Epidermal melanocyte (primary cell): ENCODE measurements at regions not wholly inside any gene's neighbourhood (a gene's known extent, or its start where the extent isn't known, plus 50 kb on each side); places are given as distances from the start of the nearest gene placed in this dataset.
A peak's percentile ranks its signal among the peaks of the same experiment; 100 is the strongest.
"Not testable (repeated sequence)": the region's sequence is repeated elsewhere in the genome, so short reads cannot be mapped to it uniquely, and the experiment has no call there.

Experiments used
- DNase-seq: peaks from one replicate; pipeline ENCODE4 v3.0.0; 2011; ENCODE audit warnings: low spot score; ENCODE audit not compliant: insufficient read length

DNA sequence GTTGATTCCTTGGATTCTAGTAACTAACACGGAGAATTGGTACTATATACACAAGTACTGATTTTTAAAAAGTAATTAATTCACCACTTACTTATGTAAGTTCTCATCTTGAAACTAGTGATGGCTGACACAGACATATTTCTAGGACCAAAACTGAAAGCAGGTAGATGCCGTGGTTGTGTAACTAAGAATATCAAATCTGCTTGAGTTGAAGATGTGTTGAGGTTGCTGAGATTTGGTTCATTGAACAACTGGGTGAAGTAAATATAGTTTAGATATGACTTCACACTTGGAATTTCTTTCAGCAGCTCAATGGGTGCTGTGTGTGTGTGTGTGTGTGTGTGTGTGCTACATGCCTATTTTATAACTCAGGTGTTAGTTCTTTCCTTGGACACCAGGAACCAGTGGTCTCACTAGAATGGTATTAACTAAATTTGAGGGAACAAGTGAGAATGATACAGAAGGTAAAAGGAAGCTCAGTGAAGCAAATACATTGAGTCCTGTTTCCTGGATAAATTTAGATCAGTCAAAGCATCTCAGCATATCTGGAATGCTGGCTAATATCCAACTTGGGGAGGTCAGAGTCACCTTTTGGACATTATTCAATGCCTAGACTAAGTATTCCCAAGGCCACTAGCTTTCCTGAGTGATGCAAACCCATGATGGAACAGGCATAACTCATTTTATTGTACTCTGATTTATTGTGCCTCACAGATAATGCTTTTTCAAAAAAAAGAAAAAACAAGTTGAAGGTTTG lies 110.7 kb upstream of the ZEB2 start:
- DNase-seq: no peak

DNA sequence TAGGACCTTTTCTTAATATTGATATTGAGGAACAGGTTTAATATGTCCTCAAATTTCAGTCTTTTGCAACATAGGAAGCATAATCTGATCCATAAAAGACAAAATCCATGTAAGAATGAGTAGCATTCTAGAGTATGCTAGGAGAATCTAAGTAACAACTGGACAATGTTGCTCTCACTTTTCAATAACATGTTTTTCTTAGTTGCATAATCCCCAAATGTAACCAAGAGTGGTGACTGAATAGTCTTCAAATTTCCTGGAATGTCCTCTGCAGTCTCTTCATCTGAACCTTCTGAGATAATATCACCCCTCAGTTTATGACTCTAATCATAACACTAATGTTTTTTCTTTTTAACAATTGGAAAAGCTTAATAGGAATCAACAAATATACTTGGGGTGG lies 110.0 kb upstream of the ZEB2 start:
- no peak for DNase-seq

DNA sequence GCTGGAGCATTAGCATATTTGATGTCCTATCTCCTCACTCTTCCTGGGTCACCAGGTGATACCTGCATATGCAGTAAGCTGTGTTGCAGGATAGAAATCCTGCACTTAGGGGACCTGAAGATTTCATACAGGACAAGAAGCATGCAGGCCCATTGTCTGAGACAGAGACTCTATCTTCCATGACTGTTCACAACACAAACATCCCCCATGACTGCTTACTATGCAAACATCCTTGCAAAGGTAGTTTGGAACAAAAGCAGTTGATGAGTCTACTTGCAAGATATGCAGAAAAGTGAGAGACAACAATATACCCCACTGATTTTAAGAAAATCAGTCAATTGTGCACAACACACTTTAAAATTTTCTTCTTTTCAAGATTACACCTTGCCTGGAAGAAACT lies 108.6 kb upstream of the ZEB2 start:
- no peak for DNase-seq

DNA sequence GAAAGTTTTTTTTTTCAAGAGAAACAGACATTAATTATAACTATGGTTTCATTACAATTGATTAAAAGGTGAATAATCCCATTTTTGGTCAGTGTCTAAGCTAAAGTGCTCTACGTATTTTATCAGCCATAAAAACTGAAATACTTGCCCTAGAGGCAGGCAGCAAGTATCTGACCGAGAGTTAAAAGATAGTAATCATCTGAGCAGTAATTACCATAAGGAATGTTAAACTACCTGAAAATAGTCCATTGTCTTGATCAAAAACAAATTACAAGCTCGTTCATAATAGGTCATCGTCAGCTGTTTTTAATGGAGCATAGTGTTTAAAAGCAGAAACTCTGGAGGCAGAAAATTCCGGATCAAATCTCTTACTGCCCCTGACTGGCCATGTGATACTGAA lies 105.7 kb upstream of the ZEB2 start:
- no peak for DNase-seq

DNA sequence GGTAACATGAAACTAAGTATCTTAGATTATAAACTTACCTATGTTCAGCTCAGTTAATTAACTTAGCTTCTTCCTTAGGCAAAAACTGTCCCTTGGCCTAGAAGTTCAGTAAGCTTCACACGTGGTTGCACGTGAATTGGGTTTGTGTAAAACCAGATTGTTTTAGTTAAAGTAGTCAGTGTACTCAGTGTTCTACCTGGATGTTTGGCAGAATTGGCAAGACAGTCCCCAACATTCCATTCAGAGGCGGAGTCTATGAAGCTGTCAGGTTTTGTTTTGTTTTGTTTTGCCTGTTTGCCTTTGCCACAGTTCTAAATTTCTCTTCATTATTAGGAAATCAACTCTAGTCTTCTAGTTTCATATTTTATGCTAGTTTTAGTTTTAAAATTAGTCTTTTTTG lies 105.3 kb upstream of the ZEB2 start:
- no peak for DNase-seq

DNA sequence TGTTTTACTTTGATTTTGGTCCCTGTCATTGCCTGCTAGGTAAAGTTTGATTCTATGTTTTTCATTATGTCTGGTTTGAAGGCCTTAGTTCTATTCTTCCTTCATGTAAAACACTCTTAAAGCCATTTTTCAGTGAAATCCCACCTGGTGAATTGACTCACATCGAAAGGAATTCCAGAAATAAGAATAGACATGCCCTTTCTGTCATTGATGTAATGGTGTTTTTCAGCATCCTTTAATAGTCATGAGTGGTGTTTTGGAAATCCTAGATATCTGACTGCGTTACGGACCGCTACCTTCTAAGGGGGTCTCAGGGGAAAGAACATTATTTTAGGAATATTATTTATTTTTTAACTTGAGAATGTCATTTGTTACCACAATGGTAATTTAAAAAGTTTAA lies 104.5 kb upstream of the ZEB2 start:
- no peak for DNase-seq

DNA sequence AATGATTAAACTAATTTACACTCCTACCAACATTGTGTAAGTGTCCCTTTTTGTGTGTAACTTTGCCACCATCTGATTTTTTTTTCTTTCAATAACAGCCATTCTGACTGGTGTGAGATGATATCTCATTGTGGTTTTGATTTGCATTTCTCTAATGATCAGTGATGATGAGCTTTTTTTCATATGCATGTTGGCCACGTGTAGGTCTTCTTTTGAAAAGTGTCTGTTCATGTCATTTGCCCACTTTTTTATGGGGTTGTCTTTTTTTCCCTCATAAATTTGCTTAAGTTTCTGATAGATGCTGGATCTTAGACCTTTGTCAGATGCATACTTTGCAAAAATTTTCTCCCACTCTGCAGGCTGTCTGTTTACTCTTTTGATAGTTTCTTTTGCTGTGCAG lies 102.5 kb upstream of the ZEB2 start:
- not testable (repeated sequence) for DNase-seq

DNA sequence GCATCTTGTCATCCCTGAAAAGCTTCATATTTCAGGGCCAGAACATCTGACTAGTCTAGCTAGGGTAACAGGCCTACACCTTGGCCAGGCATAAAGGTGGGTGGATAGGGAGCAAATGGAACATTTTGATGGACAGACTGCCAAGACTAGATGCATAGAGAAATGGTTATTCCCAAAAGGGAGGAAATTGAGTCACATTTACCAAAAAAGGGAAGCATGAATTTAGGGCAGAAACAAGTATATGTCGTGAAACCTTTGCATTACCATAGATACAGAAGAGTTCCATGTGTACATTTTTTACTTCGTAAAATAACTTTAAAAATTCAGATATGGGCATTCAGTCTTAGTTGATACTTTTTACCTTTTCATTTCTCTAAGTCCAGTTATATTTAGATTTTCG lies 101.3 kb upstream of the ZEB2 start:
- no peak for DNase-seq

DNA sequence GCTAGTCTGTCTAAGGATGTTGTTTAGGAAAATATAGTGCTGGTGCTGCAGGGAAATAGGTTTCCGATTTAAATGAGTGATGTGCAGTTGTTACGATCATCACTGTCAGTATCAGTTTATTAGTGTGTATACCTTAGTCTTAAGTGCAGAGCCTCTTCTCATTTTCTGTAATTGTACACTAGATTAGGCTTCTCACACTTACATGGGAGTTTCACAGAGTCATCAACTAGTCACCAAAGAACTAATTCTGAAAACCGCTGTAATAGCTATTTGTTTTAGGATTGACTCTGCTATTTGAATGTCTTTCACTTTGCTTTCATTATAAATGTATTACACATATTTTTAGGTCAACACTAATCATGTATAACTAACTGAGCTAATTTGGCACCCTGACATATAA lies 99.8 kb upstream of the ZEB2 start:
- DNase-seq: no peak

DNA sequence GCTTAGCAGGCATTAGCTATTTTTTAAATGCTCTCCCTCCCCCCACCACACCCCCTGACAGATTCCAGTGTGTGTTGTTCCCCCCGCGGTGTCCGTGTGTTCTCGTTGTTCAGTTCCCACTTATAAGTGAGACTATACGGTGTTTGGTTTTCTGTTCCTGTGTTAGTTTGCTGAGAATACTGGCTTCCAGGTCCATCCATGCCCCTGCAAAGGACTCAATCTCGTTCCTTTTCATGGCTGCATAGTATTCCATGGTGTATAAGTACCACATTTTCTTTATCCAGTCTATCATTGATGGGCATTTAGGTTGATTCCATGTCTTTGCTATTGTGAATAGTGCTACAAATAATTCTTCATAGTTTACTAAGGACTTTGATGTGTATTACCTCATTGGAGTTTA lies 97.3 kb upstream of the ZEB2 start:
- DNase-seq: not testable (repeated sequence)

DNA sequence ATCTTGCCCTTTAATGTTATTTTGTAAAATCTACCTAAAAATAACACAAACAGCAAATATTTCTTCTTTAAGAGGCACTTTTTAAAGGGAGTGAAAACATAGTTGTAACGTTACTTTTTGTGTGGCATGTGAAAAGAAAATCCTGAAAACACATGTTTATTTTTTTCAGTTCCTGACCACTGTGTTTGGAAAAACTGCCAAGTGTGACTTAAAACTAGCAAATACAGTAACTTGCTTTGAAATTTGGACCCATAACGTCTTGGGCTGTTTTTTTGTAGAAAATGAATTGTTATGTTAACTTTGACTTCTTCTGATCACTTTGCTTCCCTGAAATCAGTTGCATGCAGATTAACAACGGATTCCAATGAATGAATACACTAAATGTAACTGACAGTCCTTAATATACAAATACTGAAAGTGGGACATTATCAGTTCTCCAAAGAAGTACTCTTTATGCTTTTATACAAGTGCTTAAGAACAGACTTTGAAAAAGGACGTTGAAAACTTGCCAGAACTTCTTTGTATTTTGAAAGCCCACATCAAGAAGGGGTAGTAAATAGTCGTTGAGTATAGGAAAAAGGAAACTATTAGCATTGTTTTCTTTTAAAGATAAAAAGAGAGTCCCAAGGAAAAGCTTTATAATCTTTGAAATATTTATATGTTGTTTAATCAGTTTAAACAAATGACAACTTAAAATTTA lies 96.1 kb upstream of the ZEB2 start:
- no peak for DNase-seq

DNA sequence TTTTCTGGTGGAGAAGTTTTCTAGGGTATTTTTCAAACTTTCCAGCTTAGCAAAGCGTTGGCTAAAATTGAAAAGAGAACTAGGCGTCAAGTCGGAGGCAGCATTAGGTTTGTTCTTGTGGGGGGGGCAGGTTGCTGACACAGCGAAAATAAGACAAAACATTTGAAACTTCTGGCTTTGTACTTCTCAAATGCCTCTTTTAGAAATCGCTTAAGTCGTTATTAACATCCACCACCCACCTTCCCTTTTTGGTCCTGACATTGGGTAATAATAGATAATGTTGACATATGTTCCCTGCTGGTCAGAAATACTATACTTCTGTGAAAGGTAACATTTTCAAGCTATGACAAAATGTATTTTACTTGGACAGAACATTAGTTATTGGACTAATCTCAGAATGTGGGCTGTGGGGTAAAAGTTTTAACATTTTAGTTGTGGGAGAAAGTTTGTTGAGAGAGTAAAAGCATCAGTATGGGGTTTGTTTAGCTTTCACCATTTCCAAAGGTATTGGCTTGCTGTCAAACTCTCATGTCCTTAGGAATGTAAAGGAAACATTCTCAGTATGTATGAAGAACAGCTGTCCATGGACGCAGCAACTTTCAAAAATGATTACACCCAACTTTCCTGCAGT lies 88.1 kb upstream of the ZEB2 start:
- DNase-seq: no peak

DNA sequence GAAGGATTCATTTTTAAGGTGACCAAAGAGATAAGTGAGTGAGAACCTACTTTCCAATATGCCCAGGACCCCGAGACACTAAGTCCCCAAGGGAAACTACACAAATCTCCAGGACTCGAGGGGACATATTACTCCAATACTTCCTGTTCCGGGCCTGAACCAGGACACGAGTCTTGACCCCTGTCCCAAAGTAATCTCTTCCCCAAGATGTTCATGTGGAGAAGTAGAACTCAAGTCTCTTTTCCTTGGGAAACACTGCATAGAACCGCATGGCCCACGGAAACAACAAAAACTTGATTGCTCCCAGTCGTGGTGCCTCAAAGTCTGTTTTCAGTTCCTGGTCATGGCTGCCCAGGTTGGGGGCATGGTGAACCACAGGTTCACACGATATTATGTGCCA lies 87.2 kb upstream of the ZEB2 start:
- no peak for DNase-seq

DNA sequence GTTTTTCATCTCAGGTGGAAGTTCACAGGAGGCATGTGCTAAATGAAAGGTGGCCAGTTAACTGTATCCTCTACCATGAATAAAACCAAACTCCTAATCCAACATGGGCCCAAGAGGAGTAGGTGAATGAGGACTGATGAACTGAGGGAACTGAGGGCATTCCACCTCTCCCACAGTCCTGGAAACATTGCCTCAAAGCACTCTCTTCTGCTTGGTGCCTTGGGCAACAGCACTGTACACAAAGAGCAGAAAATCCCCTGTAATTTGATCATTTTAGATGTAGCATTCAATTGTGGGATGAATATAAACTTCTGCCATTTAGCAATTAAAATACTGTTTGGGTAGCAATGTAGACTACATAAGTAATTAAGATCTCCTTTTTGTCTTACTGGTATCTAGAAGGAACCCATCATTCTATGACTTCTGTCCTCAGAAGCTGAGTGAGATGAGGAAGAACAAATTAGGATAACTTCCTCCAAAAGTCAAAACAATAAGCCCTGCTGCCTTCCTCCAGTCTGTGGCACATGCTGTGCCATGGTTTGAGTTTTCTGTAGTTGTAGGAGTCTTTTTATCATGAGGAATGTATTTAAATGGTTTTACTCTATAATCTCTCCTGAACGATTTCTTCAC lies 86.7 kb upstream of the ZEB2 start:
- no peak for DNase-seq

DNA sequence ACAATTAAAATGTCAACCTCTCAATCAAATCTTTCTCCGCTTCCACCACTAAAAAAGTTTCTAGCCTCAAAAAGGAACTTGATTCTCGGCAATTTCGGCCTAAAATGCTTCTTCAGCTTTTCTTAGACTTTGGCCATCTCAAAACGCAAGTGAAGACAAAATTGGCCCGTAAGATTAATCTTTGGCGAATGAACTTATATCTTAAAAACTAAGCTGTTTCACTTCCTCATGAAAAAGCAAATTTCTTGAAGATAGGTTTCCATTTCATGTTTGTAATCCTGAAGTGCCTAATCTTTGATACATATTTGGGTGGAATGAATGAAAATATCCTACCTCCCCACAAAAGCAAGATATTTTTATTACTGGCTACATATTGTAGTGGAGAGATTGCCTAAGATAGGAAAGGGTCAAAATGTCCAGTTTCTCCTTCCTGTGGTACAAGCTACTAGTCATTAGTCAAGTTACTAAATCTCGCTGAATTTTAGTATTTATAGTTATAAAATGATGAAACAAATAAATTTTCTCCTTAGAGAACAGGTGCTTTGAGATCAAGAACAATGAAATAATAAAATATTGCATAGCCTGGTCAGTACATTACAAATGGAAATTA lies 85.4 kb upstream of the ZEB2 start:
- no peak for DNase-seq

DNA sequence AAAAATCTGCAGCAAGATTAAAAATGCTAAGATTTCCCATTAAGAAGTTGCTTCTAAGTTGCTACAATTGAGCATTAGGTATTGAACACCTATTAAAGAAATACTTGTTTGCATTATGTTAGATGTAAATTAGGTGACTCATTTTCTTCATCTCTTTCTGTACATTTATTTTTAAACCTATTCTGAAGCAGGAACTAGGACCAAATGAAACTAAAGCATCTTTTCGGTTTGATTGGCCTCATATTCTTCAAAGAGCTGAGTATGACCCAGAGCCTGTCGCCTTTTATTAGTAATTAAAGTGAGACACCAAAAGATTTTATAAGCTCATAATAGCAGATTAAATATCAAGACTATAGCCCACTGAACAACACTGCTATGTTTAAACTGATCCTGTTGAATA lies 83.4 kb upstream of the ZEB2 start:
- no peak for DNase-seq

DNA sequence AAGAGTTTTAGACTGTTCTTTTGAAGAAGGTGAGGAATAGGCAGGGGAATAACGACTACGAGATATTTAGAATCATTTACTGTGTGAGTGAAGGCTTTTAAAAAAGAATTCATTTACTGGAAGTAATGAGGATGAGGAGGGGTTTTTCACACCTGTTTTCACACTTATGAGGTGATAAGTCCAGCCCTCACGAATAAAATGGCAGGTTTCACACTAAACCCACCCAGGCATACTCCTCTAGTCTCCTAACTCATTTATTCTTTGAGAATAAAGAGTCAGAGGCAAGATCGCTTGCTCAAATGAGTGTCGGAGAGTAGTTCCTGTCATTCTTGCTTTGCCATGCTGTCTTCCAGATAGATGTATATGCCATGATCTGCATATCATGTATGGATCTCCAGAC lies 79.0 kb upstream of the ZEB2 start:
- no peak for DNase-seq

DNA sequence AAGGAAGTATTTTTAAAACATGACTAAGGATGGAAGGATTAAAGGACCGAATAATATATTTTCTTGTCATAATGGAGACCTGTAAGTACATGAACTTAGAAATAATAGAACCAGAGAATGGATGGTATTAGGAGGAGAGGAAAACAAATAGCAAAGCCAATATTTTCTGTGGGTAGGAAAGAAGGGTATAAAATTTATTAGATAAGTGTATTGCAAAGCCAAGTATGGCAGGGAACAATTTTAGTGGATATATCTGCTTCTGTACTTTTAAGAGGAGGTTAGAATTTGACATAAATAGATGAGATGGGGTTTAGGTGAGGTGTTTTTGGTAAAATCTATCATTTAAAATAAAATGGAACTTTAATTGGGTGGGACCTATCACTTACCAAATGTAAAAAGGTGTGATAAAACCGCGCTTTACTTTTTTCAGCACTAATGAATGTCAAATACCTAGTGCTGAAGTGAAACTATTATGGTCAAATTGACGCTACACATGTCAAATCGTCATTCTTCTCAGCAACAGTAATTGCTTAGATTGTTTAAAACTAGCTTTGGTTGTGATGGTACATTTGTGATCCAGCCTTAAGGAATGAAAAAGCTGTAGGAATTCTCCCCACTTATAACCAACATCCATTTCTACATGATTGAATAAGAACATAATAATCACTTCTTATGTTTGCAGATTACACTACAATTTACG lies 78.1 kb upstream of the ZEB2 start:
- DNase-seq: no peak

DNA sequence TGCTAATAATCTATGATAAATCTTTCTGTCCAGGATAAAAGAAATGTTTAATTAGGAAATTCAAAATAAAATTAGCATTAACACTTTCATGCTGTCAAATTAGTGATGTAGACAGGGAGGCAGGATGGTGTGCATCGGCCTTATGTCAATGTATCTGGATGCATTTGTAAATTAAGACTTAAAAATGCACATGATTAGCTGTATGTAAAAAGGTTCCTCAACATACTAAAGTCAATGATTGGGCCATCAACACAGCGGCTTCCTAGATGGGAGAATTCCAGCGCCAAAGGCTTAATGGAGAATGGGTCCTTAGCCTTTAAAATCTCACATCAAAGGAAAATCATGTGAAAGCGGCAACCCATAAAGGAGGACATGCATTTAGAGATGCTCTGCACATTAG lies 77.5 kb upstream of the ZEB2 start:
- no peak for DNase-seq

DNA sequence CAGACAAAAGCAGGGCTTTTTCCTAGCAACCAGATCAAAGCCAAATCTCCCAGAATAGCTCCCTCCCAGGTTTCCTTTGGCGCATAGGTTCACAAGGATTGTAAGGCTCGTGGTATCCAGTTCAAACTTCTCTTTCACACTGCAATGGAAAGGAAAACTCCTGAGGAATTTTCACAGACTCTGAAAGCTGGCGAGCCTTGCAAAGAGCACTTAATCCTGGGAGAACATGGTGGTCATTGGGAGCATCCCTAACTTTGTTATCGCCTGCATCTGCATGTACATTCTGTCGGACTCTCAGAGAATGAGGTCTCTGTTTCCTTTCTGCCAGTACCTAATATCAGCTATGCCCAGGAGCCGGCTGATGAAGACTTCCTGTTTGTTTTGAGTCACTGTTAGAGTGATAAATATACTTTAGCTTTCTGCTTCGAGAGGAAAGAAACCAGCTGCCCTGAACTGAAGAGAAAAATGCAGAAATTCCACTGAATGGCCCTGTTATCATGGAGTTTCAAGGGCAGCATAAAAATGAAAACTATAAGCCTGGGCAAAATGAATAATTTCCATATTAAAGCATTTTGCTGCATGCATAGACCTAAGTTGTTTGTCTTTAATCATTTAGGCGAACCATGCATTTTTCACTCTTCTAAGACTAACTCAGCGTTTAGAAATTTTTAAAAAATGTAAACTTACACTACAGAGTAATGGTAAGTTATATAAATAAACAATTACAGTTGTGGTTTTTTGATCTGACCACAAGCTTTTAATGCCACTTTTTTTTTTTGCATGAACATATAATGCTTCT lies 76.4 kb upstream of the ZEB2 start:
- DNase-seq: peak; percentile 25

DNA sequence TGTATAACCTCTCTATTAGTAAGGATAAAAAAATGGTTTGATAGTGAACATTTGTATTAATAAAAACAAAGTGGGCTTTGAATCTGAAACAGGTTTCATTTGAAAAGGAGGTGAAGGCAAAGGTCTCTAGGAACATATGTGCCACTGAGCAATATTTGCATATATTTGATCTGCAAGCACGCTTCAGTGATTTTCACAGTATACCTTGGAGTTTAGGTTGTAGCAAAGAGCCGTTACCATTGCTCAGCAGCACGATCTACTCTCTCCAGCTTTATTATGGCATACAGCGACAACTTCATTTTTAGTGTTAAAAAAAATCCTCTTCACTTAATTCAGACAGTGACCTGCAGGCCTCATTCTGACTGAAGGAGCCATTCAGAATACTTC lies 75.8 kb upstream of the ZEB2 start:
- no peak for DNase-seq
